ENCODE measurements at regions not wholly inside any gene's neighbourhood (a gene's known extent, or its start where the extent isn't known, plus 50 kb on each side); places are given as distances from the start of the nearest gene placed in this dataset.

- Histone ChIP-seq H3F3A (ENCODE audit: insufficient read depth, low read length, poor library complexity, severe bottlenecking) (no peaks in the 10 kb centered on the region), H2AFZ (ENCODE audit: low read depth, low read length) (no peak overlapping the region)
Observed at GRCh38 chr3:30350011-30350410, 256.4 kb upstream of the TGFBR2 start.

GRCh38 chr3:30350901-30351300, 255.5 kb upstream of the TGFBR2 start:
- no peak overlapping the region for H3K27ac ChIP-seq (ENCODE audit: low read length)
- no peaks in the 10 kb centered on the region for H3K27me3 ChIP-seq (ENCODE audit: insufficient read depth, low read depth, low read length)
- H3K9me3 ChIP-seq (ENCODE audit: low read length), result no peaks in the 10 kb centered on the region
- H2AFZ ChIP-seq (ENCODE audit: low read depth, low read length), result no peak overlapping the region
- H3F3A ChIP-seq (ENCODE audit: insufficient read depth, low read length, poor library complexity, severe bottlenecking), result no peaks in the 10 kb centered on the region
- H3K9me2 ChIP-seq (ENCODE audit: insufficient read depth, low read length), result no peaks in the 10 kb centered on the region
- no peaks in the 10 kb centered on the region for H3K36me3 ChIP-seq (ENCODE audit: insufficient read depth, low read length)
- H3K4me3 ChIP-seq (ENCODE audit: low read length), result no peak overlapping the region
- H3K9ac ChIP-seq (ENCODE audit: low read length), result no peak overlapping the region
- H3K79me2 ChIP-seq (replicated peaks; ENCODE audit: insufficient read depth, low read length), result no peaks in the 10 kb centered on the region
- H4K20me1 ChIP-seq (ENCODE audit: insufficient read depth), result no peaks in the 10 kb centered on the region
- H3K4me2 ChIP-seq (ENCODE audit: low read length), result no peak overlapping the region
- TF ChIP-seq RAD21 (conservative IDR thresholded peaks at IDR 0.05) (no peak), TAF1 (IDR thresholded peaks at IDR 0.05; ENCODE audit: low read depth) (no peak), SMC3 (conservative IDR thresholded peaks at IDR 0.05; ENCODE audit: poor library complexity) (no peak), POLR2AphosphoS5 (IDR thresholded peaks at IDR 0.05) (no peak), MXI1 (conservative IDR thresholded peaks at IDR 0.05; ENCODE audit: poor library complexity, severe bottlenecking) (no peak), REST (IDR thresholded peaks at IDR 0.05; ENCODE audit: borderline replicate concordance) (no peak), EP300 (conservative IDR thresholded peaks at IDR 0.05; ENCODE audit: poor library complexity, severe bottlenecking) (no peak)

More at GRCh38 chr3:30350011-30350410, 256.4 kb upstream of the TGFBR2 start:
- no peaks in the 10 kb centered on the region for H3K36me3 ChIP-seq (ENCODE audit: insufficient read depth, low read length)
- no peaks in the 10 kb centered on the region for H3K9me2 ChIP-seq (ENCODE audit: insufficient read depth, low read length)
- no peak overlapping the region for H3K27ac ChIP-seq (ENCODE audit: low read length)
- no peak overlapping the region for H3K4me2 ChIP-seq (ENCODE audit: low read length)
- no peak overlapping the region for H3K4me3 ChIP-seq (ENCODE audit: low read length)
- H3K9ac ChIP-seq (ENCODE audit: low read length), result no peak overlapping the region
- TF ChIP-seq EP300 (conservative IDR thresholded peaks at IDR 0.05; ENCODE audit: poor library complexity, severe bottlenecking) (no peak), RAD21 (conservative IDR thresholded peaks at IDR 0.05) (no peak), SMC3 (conservative IDR thresholded peaks at IDR 0.05; ENCODE audit: poor library complexity) (no peak), POLR2AphosphoS5 (IDR thresholded peaks at IDR 0.05) (no peak), CTCF (IDR thresholded peaks at IDR 0.05; ENCODE audit: poor library complexity, severe bottlenecking) (no peak), REST (IDR thresholded peaks at IDR 0.05; ENCODE audit: borderline replicate concordance) (no peak), MXI1 (conservative IDR thresholded peaks at IDR 0.05; ENCODE audit: poor library complexity, severe bottlenecking) (no peak), EZH2 (IDR thresholded peaks at IDR 0.05; ENCODE audit: borderline replicate concordance, insufficient read depth, low read length, poor library complexity, severe bottlenecking) (no peak), TAF1 (IDR thresholded peaks at IDR 0.05; ENCODE audit: low read depth) (no peak)
- H3K79me2 ChIP-seq (replicated peaks; ENCODE audit: insufficient read depth, low read length), result no peaks in the 10 kb centered on the region
- no peaks in the 10 kb centered on the region for H4K20me1 ChIP-seq (ENCODE audit: insufficient read depth)
- H3K9me3 ChIP-seq (ENCODE audit: low read length), result no peaks in the 10 kb centered on the region
- no peaks in the 10 kb centered on the region for H3K27me3 ChIP-seq (ENCODE audit: insufficient read depth, low read depth, low read length)

All from neural cell (in vitro differentiated cells).